ENCODE measurements at regions not wholly inside any gene's neighbourhood (a gene's known extent, or its start where the extent isn't known, plus 50 kb on each side); places are given as distances from the start of the nearest gene placed in this dataset.

DNA sequence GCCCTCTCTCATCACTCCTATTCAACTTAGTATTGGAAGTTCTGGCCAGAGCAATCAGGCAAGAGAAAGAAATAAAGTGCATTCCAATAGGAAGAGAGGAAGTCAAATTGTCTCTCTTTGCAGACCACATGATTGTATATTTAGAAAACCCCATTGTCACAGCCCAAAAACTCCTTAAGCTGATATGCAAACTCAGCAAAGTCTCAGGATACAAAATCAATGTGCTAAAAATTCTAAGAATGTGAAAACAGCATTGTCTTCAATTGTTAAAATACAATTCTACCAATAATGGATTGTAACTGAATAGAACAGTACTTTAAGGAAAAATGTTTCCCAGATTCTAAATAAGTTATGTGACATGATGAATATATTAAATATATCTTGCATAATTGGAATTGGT lies 2269.2 kb upstream of the PCDH20 start:
- Histone ChIP-seq H3K36me3 (no peaks in the 10 kb centered on the region), H3K4me3 (no peak overlapping the region), H3K27ac (no peak overlapping the region), H3K9me3 (no peaks in the 10 kb centered on the region), H3K27me3 (no peaks in the 10 kb centered on the region), H3K4me1 (no peaks in the 10 kb centered on the region)
- DNase-seq (ENCODE audit: low spot score in 2 of 2): no peak
- TF ChIP-seq POLR2A (IDR thresholded peaks at IDR 0.05): no peak
- TF ChIP-seq, protein P1, sequence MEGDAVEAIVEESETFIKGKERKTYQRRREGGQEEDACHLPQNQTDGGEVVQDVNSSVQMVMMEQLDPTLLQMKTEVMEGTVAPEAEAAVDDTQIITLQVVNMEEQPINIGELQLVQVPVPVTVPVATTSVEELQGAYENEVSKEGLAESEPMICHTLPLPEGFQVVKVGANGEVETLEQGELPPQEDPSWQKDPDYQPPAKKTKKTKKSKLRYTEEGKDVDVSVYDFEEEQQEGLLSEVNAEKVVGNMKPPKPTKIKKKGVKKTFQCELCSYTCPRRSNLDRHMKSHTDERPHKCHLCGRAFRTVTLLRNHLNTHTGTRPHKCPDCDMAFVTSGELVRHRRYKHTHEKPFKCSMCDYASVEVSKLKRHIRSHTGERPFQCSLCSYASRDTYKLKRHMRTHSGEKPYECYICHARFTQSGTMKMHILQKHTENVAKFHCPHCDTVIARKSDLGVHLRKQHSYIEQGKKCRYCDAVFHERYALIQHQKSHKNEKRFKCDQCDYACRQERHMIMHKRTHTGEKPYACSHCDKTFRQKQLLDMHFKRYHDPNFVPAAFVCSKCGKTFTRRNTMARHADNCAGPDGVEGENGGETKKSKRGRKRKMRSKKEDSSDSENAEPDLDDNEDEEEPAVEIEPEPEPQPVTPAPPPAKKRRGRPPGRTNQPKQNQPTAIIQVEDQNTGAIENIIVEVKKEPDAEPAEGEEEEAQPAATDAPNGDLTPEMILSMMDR (IDR thresholded peaks at IDR 0.05): no peak
- TF ChIP-seq POLR2AphosphoS5 (IDR thresholded peaks at IDR 0.05): no peak
- TF ChIP-seq EP300 (IDR thresholded peaks at IDR 0.05): no peak

DNA sequence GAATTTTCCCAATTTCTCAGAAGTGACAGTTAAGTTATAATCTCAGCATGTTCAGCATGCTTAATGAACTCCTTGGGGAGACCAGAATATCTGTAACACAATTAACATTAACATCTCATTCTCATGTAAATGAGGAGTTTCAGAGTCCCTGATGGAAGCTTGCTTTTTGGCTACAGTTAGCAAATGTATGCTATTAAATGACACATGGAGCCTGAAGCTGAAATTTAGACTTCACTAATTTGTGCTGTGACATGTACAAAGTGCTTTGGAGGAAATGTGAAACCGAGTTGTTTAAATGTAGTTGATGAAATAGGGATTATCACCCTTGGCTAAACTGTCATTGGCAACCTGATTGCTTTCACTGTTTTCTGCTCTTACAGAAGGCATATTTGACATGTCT lies 2265.1 kb upstream of the PCDH20 start:
- Histone ChIP-seq H3K9me3 (no peaks in the 10 kb centered on the region), H3K36me3 (no peaks in the 10 kb centered on the region), H3K4me1 (no peaks in the 10 kb centered on the region), H3K27ac (no peak overlapping the region), H3K4me3 (no peak overlapping the region), H3K27me3 (no peaks in the 10 kb centered on the region)
- DNase-seq (ENCODE audit: low spot score in 2 of 2): no peak
- no peak for TF ChIP-seq POLR2A (IDR thresholded peaks at IDR 0.05)
- TF ChIP-seq, protein P1 (IDR thresholded peaks at IDR 0.05): no peak
- TF ChIP-seq POLR2AphosphoS5 (IDR thresholded peaks at IDR 0.05): no peak
- TF ChIP-seq EP300 (IDR thresholded peaks at IDR 0.05): no peak
- WGBS: 37% methylated on average over 1 of the region's 1 CpG

DNA sequence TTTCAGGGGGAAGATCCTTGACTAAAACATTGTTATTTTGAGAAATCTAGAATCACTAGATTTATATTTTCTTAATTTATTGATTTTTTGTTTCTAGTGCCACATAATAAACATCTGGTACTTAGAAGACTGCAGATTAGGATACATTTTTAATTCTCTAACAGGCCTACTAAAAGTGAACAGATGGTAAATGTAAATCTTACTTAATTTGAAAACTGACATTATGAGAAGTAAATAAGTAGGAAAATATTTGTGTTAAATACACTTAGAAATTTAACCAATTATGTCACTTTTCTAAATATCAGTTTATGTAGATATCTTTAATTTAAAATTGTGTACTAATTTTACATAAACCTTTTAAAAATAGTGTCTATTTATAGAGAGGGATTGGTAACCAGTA lies 2255.6 kb upstream of the PCDH20 start:
- TF ChIP-seq POLR2A (IDR thresholded peaks at IDR 0.05) (no peak), EP300 (IDR thresholded peaks at IDR 0.05) (no peak), POLR2AphosphoS5 (IDR thresholded peaks at IDR 0.05) (no peak)
- TF ChIP-seq, protein P1 (IDR thresholded peaks at IDR 0.05): no peak
- no peaks in the 10 kb centered on the region for H3K36me3 ChIP-seq
- no peak for DNase-seq (ENCODE audit: low spot score in 2 of 2)
- no peak overlapping the region for H3K4me3 ChIP-seq
- no peaks in the 10 kb centered on the region for H3K9me3 ChIP-seq
- H3K4me1 ChIP-seq: no peaks in the 10 kb centered on the region
- no peak overlapping the region for H3K27ac ChIP-seq
- H3K27me3 ChIP-seq: no peaks in the 10 kb centered on the region

DNA sequence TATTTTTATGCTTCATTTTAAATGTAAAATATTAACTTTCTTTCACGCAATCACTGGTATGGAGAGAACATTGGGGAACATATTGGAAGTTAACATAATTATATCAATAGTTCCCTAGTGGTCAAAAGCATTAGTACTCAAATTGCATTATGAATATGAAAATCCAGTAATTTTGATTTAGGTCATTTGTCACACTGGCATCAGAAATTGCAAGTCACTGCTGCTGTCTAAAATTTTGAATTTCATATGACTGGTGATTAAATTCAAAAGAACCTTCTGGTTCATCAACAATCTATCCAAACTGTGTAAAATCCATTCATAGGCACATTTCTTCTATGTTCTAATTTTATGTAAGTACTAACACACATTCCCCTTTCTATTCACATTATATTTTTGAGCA lies 2235.7 kb upstream of the PCDH20 start:
- H3K36me3 ChIP-seq: no peaks in the 10 kb centered on the region
- 96% methylated on average over 1 of the region's 1 CpG for WGBS

DNA sequence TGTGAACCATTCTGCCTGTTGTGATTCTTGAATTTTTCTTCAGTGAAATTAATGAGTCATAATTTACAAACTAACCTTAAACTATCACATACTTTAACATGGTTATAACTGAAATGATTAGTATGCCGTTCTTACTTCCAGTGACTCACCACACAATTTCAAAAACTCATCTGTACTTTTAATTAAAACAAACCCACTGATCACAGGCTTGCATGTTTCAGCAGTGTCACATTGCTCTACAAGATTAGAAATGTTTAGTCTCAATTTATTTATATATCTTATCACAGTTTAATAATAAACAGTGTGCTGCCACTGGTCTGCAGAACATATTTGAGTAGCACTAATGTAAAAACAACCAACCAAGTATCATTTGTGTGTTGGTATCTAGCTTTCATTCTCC lies 2227.9 kb upstream of the PCDH20 start:
- H3K4me3 ChIP-seq: no peak overlapping the region
- DNase-seq (ENCODE audit: low spot score in 2 of 2): no peak
- H3K9me3 ChIP-seq: no peaks in the 10 kb centered on the region
- WGBS: 48% methylated on average over 1 of the region's 1 CpG
- TF ChIP-seq EP300 (IDR thresholded peaks at IDR 0.05) (no peak), POLR2AphosphoS5 (IDR thresholded peaks at IDR 0.05) (no peak), POLR2A (IDR thresholded peaks at IDR 0.05) (no peak)
- TF ChIP-seq, protein P1 (IDR thresholded peaks at IDR 0.05): no peak
- H3K27me3 ChIP-seq: no peaks in the 10 kb centered on the region
- no peak overlapping the region for H3K27ac ChIP-seq
- no peaks in the 10 kb centered on the region for H3K4me1 ChIP-seq
- no peaks in the 10 kb centered on the region for H3K36me3 ChIP-seq

More for the DNA sequence above, 2235.7 kb upstream of the PCDH20 start:
- Histone ChIP-seq H3K9me3 (no peaks in the 10 kb centered on the region), H3K27me3 (no peaks in the 10 kb centered on the region), H3K4me3 (no peak overlapping the region), H3K4me1 (no peaks in the 10 kb centered on the region), H3K27ac (no peak overlapping the region)
- no peak for DNase-seq (ENCODE audit: low spot score in 2 of 2)
- TF ChIP-seq POLR2A (IDR thresholded peaks at IDR 0.05): no peak
- no peak for TF ChIP-seq POLR2AphosphoS5 (IDR thresholded peaks at IDR 0.05)
- TF ChIP-seq, protein P1 (IDR thresholded peaks at IDR 0.05): no peak
- no peak for TF ChIP-seq EP300 (IDR thresholded peaks at IDR 0.05)

Data from suprapubic skin (tissue), 4 donors.